ENCODE measurements at regions not wholly inside any gene's neighbourhood (a gene's known extent, or its start where the extent isn't known, plus 50 kb on each side); places are given as distances from the start of the nearest gene placed in this dataset.

GRCh38 chr2:226383461-226383860 lies 416.2 kb downstream of the IRS1 start:
- Histone ChIP-seq H3K27ac (ENCODE audit: low read depth, low read length) (no peak overlapping the region), H3K27me3 (ENCODE audit: low read length) (no peaks in the 10 kb centered on the region), H3K4me3 (ENCODE audit: insufficient read depth, low read length, poor library complexity, severe bottlenecking) (no peak overlapping the region), H3K9me2 (replicated peaks; ENCODE audit: insufficient read depth, low read length) (no peaks in the 10 kb centered on the region), H4K20me1 (ENCODE audit: low read depth, low read length) (no peaks in the 10 kb centered on the region), H2AFZ (ENCODE audit: low read depth, low read length, severe bottlenecking) (no peak overlapping the region), H3K9me3 (ENCODE audit: insufficient read depth, low read length) (no peaks in the 10 kb centered on the region), H3K79me2 (ENCODE audit: insufficient read depth, low read length) (no peaks in the 10 kb centered on the region), H3F3A (ENCODE audit: insufficient read depth) (no peaks in the 10 kb centered on the region), H3K4me2 (ENCODE audit: low read depth, low read length, poor library complexity, severe bottlenecking) (no peak overlapping the region), H3K9ac (ENCODE audit: low read length) (no peak overlapping the region), H3K36me3 (ENCODE audit: low read length) (no peaks in the 10 kb centered on the region)
- no peak for TF ChIP-seq CTCF (IDR thresholded peaks at IDR 0.05; ENCODE audit: insufficient read depth, low read length, poor library complexity, severe bottlenecking)
- no peak for TF ChIP-seq EZH2phosphoT487 (conservative IDR thresholded peaks at IDR 0.05; ENCODE audit: low read length)

GRCh38 chr2:226380679-226381078 lies 418.9 kb downstream of the IRS1 start:
- no peak overlapping the region for H3K4me3 ChIP-seq (ENCODE audit: insufficient read depth, low read length, poor library complexity, severe bottlenecking)
- no peak overlapping the region for H3K27ac ChIP-seq (ENCODE audit: low read depth, low read length)
- no peaks in the 10 kb centered on the region for H3K9me3 ChIP-seq (ENCODE audit: insufficient read depth, low read length)
- H4K20me1 ChIP-seq (ENCODE audit: low read depth, low read length), result no peaks in the 10 kb centered on the region
- H3K27me3 ChIP-seq (ENCODE audit: low read length), result no peaks in the 10 kb centered on the region
- TF ChIP-seq EZH2phosphoT487 (conservative IDR thresholded peaks at IDR 0.05; ENCODE audit: low read length), result no peak
- TF ChIP-seq CTCF (IDR thresholded peaks at IDR 0.05; ENCODE audit: insufficient read depth, low read length, poor library complexity, severe bottlenecking), result no peak
- no peaks in the 10 kb centered on the region for H3K79me2 ChIP-seq (ENCODE audit: insufficient read depth, low read length)
- H3K9me2 ChIP-seq (replicated peaks; ENCODE audit: insufficient read depth, low read length), result no peaks in the 10 kb centered on the region
- no peaks in the 10 kb centered on the region for H3F3A ChIP-seq (ENCODE audit: insufficient read depth)
- no peaks in the 10 kb centered on the region for H3K36me3 ChIP-seq (ENCODE audit: low read length)
- no peak overlapping the region for H2AFZ ChIP-seq (ENCODE audit: low read depth, low read length, severe bottlenecking)
- no peak overlapping the region for H3K9ac ChIP-seq (ENCODE audit: low read length)
- H3K4me2 ChIP-seq (ENCODE audit: low read depth, low read length, poor library complexity, severe bottlenecking), result no peak overlapping the region

- Histone ChIP-seq H3K27me3 (ENCODE audit: low read length) (no peaks in the 10 kb centered on the region), H3K4me2 (ENCODE audit: low read depth, low read length, poor library complexity, severe bottlenecking) (no peak overlapping the region), H2AFZ (ENCODE audit: low read depth, low read length, severe bottlenecking) (no peak overlapping the region), H3K9me3 (ENCODE audit: insufficient read depth, low read length) (no peaks in the 10 kb centered on the region), H4K20me1 (ENCODE audit: low read depth, low read length) (no peaks in the 10 kb centered on the region), H3K36me3 (ENCODE audit: low read length) (no peaks in the 10 kb centered on the region), H3F3A (ENCODE audit: insufficient read depth) (no peaks in the 10 kb centered on the region), H3K9ac (ENCODE audit: low read length) (no peak overlapping the region), H3K9me2 (replicated peaks; ENCODE audit: insufficient read depth, low read length) (no peaks in the 10 kb centered on the region), H3K27ac (ENCODE audit: low read depth, low read length) (no peak overlapping the region), H3K4me3 (ENCODE audit: insufficient read depth, low read length, poor library complexity, severe bottlenecking) (no peak overlapping the region), H3K79me2 (ENCODE audit: insufficient read depth, low read length) (no peaks in the 10 kb centered on the region)
- no peak for TF ChIP-seq EZH2phosphoT487 (conservative IDR thresholded peaks at IDR 0.05; ENCODE audit: low read length)
- TF ChIP-seq CTCF (IDR thresholded peaks at IDR 0.05; ENCODE audit: insufficient read depth, low read length, poor library complexity, severe bottlenecking), result no peak
Observed at GRCh38 chr2:226378753-226379705, 420.6 kb downstream of the IRS1 start.
